HCT116 (cell line): ENCODE measurements at regions not wholly inside any gene's neighbourhood (a gene's known extent, or its start where the extent isn't known, plus 50 kb on each side); places are given as distances from the start of the nearest gene placed in this dataset.

Experiments
- ATAC-seq: fragments of 200-7000 bp; cut with Tn5 transposase; 2 replicates; pipeline ENCODE4 v1.9.1; 2020; ENCODE audit warnings: mild to moderate bottlenecking, moderate library complexity
- BruUV-seq: library from RNA; stranded (reverse); fragments of 400-500 nt; replicated peaks from 2 replicates; lab custom pipeline; 2021; lab: Mats Ljungman, UMichigan
- CTCF ChIA-PET: fragments of 300-600 bp; sonication (Branson Sonifier 250); formaldehyde crosslinking; loops from one replicate; lab custom pipeline; 2021; ENCODE audit warnings: antibody characterized with exemption; lab: Charles Lee
- POLR2A ChIA-PET: fragments of 300-600, 350-600 bp; sonication (Branson Sonifier 250); formaldehyde crosslinking; loops from one replicate; lab custom pipeline; 2021; ENCODE audit warnings: antibody characterized with exemption; lab: Charles Lee
- RAD21 ChIA-PET, 2 experiments: fragments of 300-600 bp; sonication (Branson Sonifier 250); formaldehyde crosslinking; loops; one replicate each; lab custom pipeline; 2023; ENCODE audit warnings: low total read pairs in 2 of 2; ENCODE audit not compliant: uncharacterized antibody in 2 of 2, unreplicated experiment in 2 of 2, low non-redundant PET in 1 of 2; lab: Charles Lee
- DNase-seq: peaks from one replicate; pipeline ENCODE4 v3.0.0-alpha.2; 2010; ENCODE audit warnings: low read depth, low spot score
- H2AFZ ChIP-seq: fragments of 200-600 bp; shearing (Covaris generic), sonication (generic); 2 replicates; pipeline ENCODE4 v1.6.1; 2017; ENCODE audit warnings: low read depth, mixed run types, mixed read lengths, antibody characterized with exemption, low read length; ENCODE audit not compliant: poor library complexity, severe bottlenecking
- H3K27ac ChIP-seq: 2 replicates; pipeline ENCODE4 v1.5.1; 2012; ENCODE audit warnings: low read depth, low read length
- H3K27me3 ChIP-seq: fragments of 200-600 bp; sonication (generic); 2 replicates; pipeline ENCODE4 v1.6.1; 2016; ENCODE audit warnings: mixed run types, low read length, mixed read lengths; ENCODE audit not compliant: insufficient read depth
- H3K36me3 ChIP-seq, 2 experiments: fragments of 200-500 bp in 1 of 2; fragments of 200-600 bp in 1 of 2; sonication (Bioruptor generic) in 1 of 2; sonication (generic) in 1 of 2; 2 replicates each; pipeline versions ENCODE4 v1.5.1 to v1.6.1; 2014 to 2016; ENCODE audit warnings: low read length in 2 of 2, inconsistent platforms in 1 of 2, mixed read lengths in 1 of 2, mixed run types in 1 of 2; ENCODE audit not compliant: insufficient read depth in 2 of 2, control insufficient read depth in 1 of 2
- H3K4me1 ChIP-seq, 2 experiments: fragments of 200-600 bp in 1 of 2; sonication (generic) in 1 of 2; 2 replicates each; pipeline versions ENCODE4 v1.5.1 to v1.6.1; 2012 to 2017; ENCODE audit warnings: low read length in 2 of 2, inconsistent platforms in 1 of 2, mild to moderate bottlenecking in 1 of 2, mixed read lengths in 1 of 2, mixed run types in 1 of 2, moderate library complexity in 1 of 2; ENCODE audit not compliant: insufficient read depth in 2 of 2, control insufficient read depth in 1 of 2
- H3K4me2 ChIP-seq: fragments of 200-600 bp; sonication (generic); 2 replicates; pipeline ENCODE4 v1.6.1; 2017; ENCODE audit warnings: mixed run types, low read length, mixed read lengths
- H3K4me3 ChIP-seq, 2 experiments: fragments of 200-600 bp in 1 of 2; sonication (generic) in 1 of 2; replicated peaks in 1 of 2; 2 replicates each; pipeline ENCODE4 v1.5.1; 2011 to 2016; ENCODE audit warnings: low read length in 2 of 2, control low read depth in 1 of 2, low read depth in 1 of 2, mild to moderate bottlenecking in 1 of 2, mixed read lengths in 1 of 2, mixed run types in 1 of 2
- H3K79me2 ChIP-seq: fragments of 200-600 bp; sonication (generic); 2 replicates; pipeline ENCODE4 v1.6.1; 2017; ENCODE audit warnings: mild to moderate bottlenecking, mixed run types, low read length, moderate library complexity, mixed read lengths; ENCODE audit not compliant: insufficient read depth
- H3K9ac ChIP-seq: fragments of 200-600 bp; sonication (generic); 2 replicates; pipeline ENCODE4 v1.6.1; 2016; ENCODE audit warnings: low read length, mixed read lengths
- H3K9me2 ChIP-seq: fragments of 200-600 bp; sonication (generic), shearing (Covaris generic); 2 replicates; pipeline ENCODE4 v1.6.1; 2017; ENCODE audit warnings: mixed run types, mild to moderate bottlenecking, moderate library complexity; ENCODE audit not compliant: insufficient read depth
- H3K9me3 ChIP-seq, 2 experiments: fragments of 200-500 bp in 1 of 2; fragments of 200-600 bp in 1 of 2; sonication (Bioruptor generic) in 1 of 2; sonication (generic) in 1 of 2; 2 replicates each; pipeline ENCODE4 v1.6.1; 2014 to 2017; ENCODE audit warnings: low read length in 2 of 2, mixed read lengths in 2 of 2, inconsistent platforms in 1 of 2, low read depth in 1 of 2, mild to moderate bottlenecking in 1 of 2, mixed run types in 1 of 2, moderate library complexity in 1 of 2; ENCODE audit not compliant: control insufficient read depth in 1 of 2, insufficient read depth in 1 of 2
- H4K20me1 ChIP-seq: fragments of 200-600 bp; sonication (generic), shearing (Covaris generic); 2 replicates; pipeline ENCODE4 v1.6.1; 2017; ENCODE audit warnings: mixed run types, mild to moderate bottlenecking, moderate library complexity; ENCODE audit not compliant: insufficient read depth
- CBX3 ChIP-seq: IDR thresholded peaks from 2 replicates; pipeline ENCODE4 v1.6.1; 2012; ENCODE audit warnings: low read depth
- CEBPB ChIP-seq: IDR thresholded peaks from 2 replicates; pipeline ENCODE4 v1.6.1; 2012; ENCODE audit warnings: low read depth
- ELF1 ChIP-seq: IDR thresholded peaks from 2 replicates; pipeline ENCODE4 v1.6.1; 2012; ENCODE audit warnings: low read depth, borderline replicate concordance
- EZH2 ChIP-seq: fragments of 200-600 bp; sonication (generic); IDR thresholded peaks from 2 replicates; pipeline ENCODE4 v1.6.1; 2017; ENCODE audit warnings: antibody characterized with exemption, mixed run types
- FOSL1 ChIP-seq: IDR thresholded peaks from 2 replicates; pipeline ENCODE4 v1.6.1; 2012; ENCODE audit warnings: low read depth
- JUND ChIP-seq: IDR thresholded peaks from 2 replicates; pipeline ENCODE4 v1.6.1; 2012
- MAX ChIP-seq: IDR thresholded peaks from 2 replicates; pipeline ENCODE4 v1.6.1; 2012
- POLR2AphosphoS5 ChIP-seq: IDR thresholded peaks from 2 replicates; pipeline ENCODE4 v1.6.1; 2011; ENCODE audit warnings: mild to moderate bottlenecking, low read depth, low read length, moderate library complexity
- REST ChIP-seq: IDR thresholded peaks from 2 replicates; pipeline ENCODE4 v1.6.1; 2012; ENCODE audit warnings: low read depth
- SIN3A ChIP-seq: IDR thresholded peaks from 2 replicates; pipeline ENCODE4 v1.6.1; 2012; ENCODE audit warnings: low read depth
- SP1 ChIP-seq: IDR thresholded peaks from 2 replicates; pipeline ENCODE4 v1.6.1; 2012; ENCODE audit warnings: low read depth
- SRF ChIP-seq: IDR thresholded peaks from 2 replicates; pipeline ENCODE4 v1.6.1; 2012; ENCODE audit warnings: low read depth
- YY1 ChIP-seq: IDR thresholded peaks from 2 replicates; pipeline ENCODE4 v1.6.1; 2011; ENCODE audit warnings: low read length, low read depth, moderate library complexity, mild to moderate bottlenecking; ENCODE audit not compliant: insufficient replicate concordance; ENCODE audit errors: extremely low read depth
- ZBTB33 ChIP-seq: IDR thresholded peaks from 2 replicates; pipeline ENCODE4 v1.6.1; 2011; ENCODE audit warnings: mild to moderate bottlenecking, low read length, moderate library complexity; ENCODE audit not compliant: insufficient replicate concordance; ENCODE audit errors: extremely low read depth
- ZFX ChIP-seq: fragments of 450-650 bp; IDR thresholded peaks from 2 replicates; pipeline ENCODE4 v1.6.1; 2017
- ZNF274 ChIP-seq: fragments of 200-500 bp; sonication (Bioruptor generic); IDR thresholded peaks from 2 replicates; pipeline ENCODE4 v1.6.1; 2014; ENCODE audit warnings: mild to moderate bottlenecking, low read depth, low read length, inconsistent platforms
- intact Hi-C: fragments of 100-400 bp; cut with micrococcal nuclease; formaldehyde crosslinking; loops from 2 replicates; pipeline ENCODE4 v1.10.0; 2022

GRCh38 chr3:67946436-67946835 is 292.0 kb upstream of the SUCLG2 start (continued):
- TF ChIP-seq MAX = no peak
- TF ChIP-seq JUND = no peak

- no TSS peak for BruUV-seq
- Histone ChIP-seq H3K9me3 (no peaks in the 10 kb centered on the region; a peak in 1 of 4 replicates), H4K20me1 (no peaks in the 10 kb centered on the region), H3K4me2 (no peak overlapping the region), H3K4me1 (no peaks in the 10 kb centered on the region), H3K4me3 (no peak overlapping the region), H3K27ac (no peak overlapping the region), H3K9me2 (no peaks in the 10 kb centered on the region), H3K36me3 (no peaks in the 10 kb centered on the region), H3K9ac (no peak overlapping the region), H3K27me3 (no peaks in the 10 kb centered on the region), H2AFZ (no peak overlapping the region), H3K79me2 (no peaks in the 10 kb centered on the region)
- TF ChIP-seq FOSL1 (no peak), ZBTB33 (no peak), EZH2 (no peak), ELF1 (no peak), POLR2AphosphoS5 (no peak), CEBPB (no peak), ZFX (no peak), SRF (no peak), ZNF274 (no peak), YY1 (no peak), MAX (no peak), CBX3 (no peak), SIN3A (no peak), SP1 (no peak), JUND (no peak), REST (no peak)
- ChIA-PET RAD21 (no interaction called here), POLR2A (no interaction called here), CTCF (no interaction called here)
- intact Hi-C loops = no loop called here
- ATAC-seq (no peak), DNase-seq (no peak)
Measured at GRCh38 chr3:67943546-67943945, 289.1 kb upstream of the SUCLG2 start.
